ENCODE measurements at regions not wholly inside any gene's neighbourhood (a gene's known extent, or its start where the extent isn't known, plus 50 kb on each side); places are given as distances from the start of the nearest gene placed in this dataset.
A peak's percentile ranks its signal among the peaks of the same experiment; 100 is the strongest.

- DNase-seq (ENCODE audit: low read depth): no peak
Observed at GRCh38 chr4:152115794-152116193, 355.0 kb upstream of the GATB start.

DNA sequence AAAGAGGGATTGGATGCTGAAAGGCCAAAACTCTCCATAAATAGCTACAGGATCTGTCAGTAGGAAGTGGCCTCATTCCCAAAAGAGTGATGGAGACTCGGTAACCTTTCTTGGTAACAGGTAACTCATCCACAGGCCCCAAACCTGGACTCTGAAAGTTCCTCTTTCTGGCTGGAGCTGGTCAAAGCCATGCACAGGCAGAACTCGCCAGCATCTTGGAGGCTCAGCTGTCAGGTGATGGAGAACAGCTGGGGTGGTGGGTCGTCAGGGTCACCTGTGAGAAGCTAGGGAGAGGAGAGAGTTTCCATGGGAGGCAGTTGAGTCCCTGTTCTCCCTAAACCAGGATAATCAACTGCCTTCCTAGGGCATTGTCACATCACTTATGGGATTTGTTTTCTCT is 354.3 kb upstream of the GATB start:
- DNase-seq (ENCODE audit: low read depth): no peak

DNA sequence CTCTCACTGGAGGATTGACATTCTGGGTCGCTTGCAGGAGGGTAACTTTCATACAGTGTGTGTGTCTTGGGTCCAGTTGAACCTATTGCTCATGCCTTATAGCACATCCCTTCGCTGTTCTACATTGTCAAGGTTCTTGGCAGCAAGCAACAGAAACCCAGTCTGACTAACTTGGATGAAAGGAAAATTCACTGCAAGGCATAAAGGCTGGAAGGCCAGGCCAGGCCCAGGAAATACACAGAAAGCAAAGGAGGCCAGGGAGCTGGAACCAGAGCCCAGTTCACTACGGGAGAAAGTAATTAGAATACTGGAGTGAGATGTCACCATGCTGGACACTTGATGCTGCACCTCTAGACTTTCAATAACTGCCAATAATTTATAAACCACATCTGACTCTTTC is 353.8 kb upstream of the GATB start:
- no peak for DNase-seq (ENCODE audit: low read depth)

- no peak for DNase-seq (ENCODE audit: low read depth)
Observed at GRCh38 chr4:152112887-152113286, 352.1 kb upstream of the GATB start.

DNA sequence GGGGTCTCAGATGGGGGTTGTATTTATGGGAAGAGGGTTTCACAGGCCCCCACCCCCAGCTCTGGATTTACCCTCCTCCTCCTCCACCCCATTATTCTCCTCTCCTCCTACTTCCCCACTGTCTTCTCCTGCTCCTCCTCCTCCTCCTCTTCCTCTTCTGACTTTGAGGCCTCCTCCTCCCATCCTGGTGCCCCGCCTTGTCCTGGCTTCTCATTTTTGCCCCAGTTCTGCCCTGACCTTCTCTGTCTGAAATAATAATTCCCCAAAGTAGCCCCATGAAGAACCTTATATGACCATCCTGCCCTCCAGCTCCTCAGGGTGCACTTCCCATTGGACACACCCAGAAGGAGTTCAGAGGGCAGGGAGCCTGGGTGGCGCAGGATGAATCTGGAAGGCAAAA is 351.4 kb upstream of the GATB start:
- DNase-seq (ENCODE audit: low read depth): no peak

- no peak for DNase-seq (ENCODE audit: low read depth)
Observed at GRCh38 chr4:152110780-152111179, 350.0 kb upstream of the GATB start.

DNA sequence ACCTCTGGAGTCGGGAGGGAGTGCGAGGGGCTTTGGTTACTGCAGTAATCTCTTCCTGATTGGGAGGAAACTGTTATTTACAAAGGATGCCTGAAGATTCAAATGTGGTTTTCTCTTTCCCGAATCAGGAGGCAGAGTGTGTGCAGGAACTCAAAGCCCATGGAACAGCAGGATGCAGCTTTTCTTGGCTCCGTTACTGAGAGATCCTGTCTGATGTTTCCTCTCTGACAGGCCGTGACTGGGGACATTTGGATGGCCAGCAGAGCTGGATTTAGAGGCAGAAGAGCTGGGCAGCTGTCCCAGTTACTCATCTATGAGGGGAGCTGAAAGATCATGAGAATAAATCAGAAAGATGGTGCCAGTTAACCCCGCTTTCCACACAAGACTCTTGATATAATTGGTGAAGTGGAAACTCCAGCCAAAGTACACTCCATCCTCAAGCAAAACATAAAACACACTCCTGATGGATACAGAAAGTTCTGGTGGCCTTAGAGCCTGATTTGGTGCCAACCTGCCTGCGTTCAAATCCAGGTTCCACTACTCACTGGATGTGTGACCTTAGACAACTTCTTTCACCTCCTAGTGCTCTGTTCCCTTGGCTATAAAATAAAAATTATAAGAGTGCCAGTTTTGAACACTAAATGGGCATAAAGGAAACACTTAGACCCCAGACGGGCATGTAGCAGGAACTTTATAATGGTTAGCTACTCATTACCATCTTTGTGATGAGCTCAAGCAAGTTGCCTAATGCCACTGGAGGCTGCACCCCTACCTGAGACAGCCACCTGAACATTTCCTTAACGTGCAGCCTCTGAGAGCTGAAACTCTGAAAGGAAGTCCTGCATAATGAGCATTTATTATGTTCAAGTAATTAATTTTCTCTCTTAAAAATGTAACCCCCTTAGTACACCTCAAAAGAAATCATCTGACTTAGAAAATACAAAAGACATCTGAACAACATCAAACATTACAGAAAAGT is 349.0 kb upstream of the GATB start:
- DNase-seq (ENCODE audit: low read depth): peak; percentile 74

- no peak for DNase-seq (ENCODE audit: low read depth)
Observed at GRCh38 chr4:152107736-152108500, 347.1 kb upstream of the GATB start.

- DNase-seq (ENCODE audit: low read depth): peak; percentile 93
Observed at GRCh38 chr4:152106781-152107321, 346.0 kb upstream of the GATB start.

GRCh38 chr4:152106113-152106763 is 345.4 kb upstream of the GATB start:
- peak; percentile 96 for DNase-seq (ENCODE audit: low read depth)

GRCh38 chr4:152104901-152105357 is 344.1 kb upstream of the GATB start:
- no peak for DNase-seq (ENCODE audit: low read depth)

- DNase-seq (ENCODE audit: low read depth): no peak
Observed at GRCh38 chr4:152104356-152104755, 343.5 kb upstream of the GATB start.

- no peak for DNase-seq (ENCODE audit: low read depth)
Observed at GRCh38 chr4:152103181-152103901, 342.5 kb upstream of the GATB start.

- no peak for DNase-seq (ENCODE audit: low read depth)
Observed at GRCh38 chr4:152102436-152103000, 341.7 kb upstream of the GATB start.

DNA sequence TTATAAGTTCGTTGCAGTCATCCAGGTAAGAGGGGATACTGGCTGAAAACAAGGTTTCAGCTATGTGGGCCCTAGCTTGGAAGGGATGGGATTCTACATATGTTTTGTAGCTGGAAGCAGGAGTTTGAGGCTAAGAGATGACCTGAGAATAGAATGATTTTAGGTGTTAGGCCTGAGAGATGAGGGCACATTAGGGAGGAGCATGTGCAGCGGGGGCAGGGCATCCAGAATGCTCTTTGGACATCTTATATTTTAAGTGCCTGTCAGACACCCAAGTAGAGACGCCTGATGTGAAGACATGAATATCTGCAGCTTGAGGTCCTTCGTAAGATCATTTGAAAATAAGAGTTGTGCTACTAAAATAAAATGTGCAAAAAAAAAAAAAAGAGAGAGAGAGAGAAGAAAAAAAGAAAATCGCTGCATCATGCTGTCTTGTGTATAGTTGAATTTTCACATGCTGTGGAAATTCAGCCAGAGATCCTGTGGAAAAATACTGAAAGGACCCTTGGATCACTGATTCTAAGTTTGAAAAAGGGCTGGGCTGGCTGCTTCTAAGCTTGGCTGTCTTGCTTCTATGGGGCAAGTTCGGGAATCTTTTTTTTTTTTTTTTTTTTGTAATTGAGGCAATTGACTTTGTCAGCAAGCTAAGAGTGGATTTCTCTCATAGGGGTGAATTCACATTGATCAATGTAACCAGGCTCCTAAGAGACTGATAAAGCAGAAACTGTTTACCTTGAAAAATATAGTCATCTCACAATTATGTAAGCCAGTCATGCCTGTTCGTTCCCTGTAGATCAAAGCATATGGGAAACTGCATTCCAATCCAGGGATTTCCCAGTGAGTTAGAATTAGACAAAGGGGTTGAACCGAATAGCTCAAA is 341.0 kb upstream of the GATB start:
- DNase-seq (ENCODE audit: low read depth): peak; percentile 12

- no peak for DNase-seq (ENCODE audit: low read depth)
Observed at GRCh38 chr4:152100379-152101201, 339.8 kb upstream of the GATB start.

- DNase-seq (ENCODE audit: low read depth): no peak
Observed at GRCh38 chr4:152099981-152100378, 339.2 kb upstream of the GATB start.

GRCh38 chr4:152099555-152099954 is 338.7 kb upstream of the GATB start:
- no peak for DNase-seq (ENCODE audit: low read depth)

DNA sequence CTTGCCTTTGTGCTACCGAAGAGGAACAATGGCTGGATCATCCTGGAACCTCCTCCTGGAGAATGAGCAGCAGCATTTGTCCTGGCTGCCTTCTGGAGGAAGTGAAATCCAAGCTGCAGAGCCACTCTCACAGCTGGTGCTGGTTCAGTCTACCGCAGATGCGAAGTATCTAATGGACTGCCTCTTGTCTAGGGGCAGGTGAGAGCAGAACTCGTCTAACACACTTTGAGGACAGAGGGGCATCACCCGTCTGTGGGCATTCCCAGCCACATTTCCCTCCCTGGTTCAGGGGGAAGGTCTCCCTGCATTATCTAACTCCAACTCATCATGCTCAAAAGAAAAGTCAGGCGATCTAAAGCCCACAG is 338.2 kb upstream of the GATB start:
- DNase-seq (ENCODE audit: low read depth): no peak

Measured in RPMI7951 (cell line).